ENCODE measurements at regions not wholly inside any gene's neighbourhood (a gene's known extent, or its start where the extent isn't known, plus 50 kb on each side); places are given as distances from the start of the nearest gene placed in this dataset.
"Not testable (repeated sequence)": the region's sequence is repeated elsewhere in the genome, so short reads cannot be mapped to it uniquely, and the experiment has no call there.

GRCh38 chr2:59342166-59342565, 1101.0 kb upstream of the FANCL start:
- no peak for DNase-seq (ENCODE audit: low read depth, low spot score)

- DNase-seq (ENCODE audit: low read depth, low spot score): no peak
Measured at GRCh38 chr2:59339837-59340207, 1098.7 kb upstream of the FANCL start.

GRCh38 chr2:59339121-59339836, 1098.2 kb upstream of the FANCL start:
- no peak for DNase-seq (ENCODE audit: low read depth, low spot score)

GRCh38 chr2:59333007-59333406, 1091.9 kb upstream of the FANCL start:
- no peak for DNase-seq (ENCODE audit: low read depth, low spot score)

GRCh38 chr2:59326581-59327365, 1085.6 kb upstream of the FANCL start:
- not testable (repeated sequence) for DNase-seq (ENCODE audit: low read depth, low spot score)

- no peak for DNase-seq (ENCODE audit: low read depth, low spot score)
Measured at GRCh38 chr2:59322870-59323269, 1081.7 kb upstream of the FANCL start.

- DNase-seq (ENCODE audit: low read depth, low spot score): no peak
Measured at GRCh38 chr2:59322005-59322404, 1080.9 kb upstream of the FANCL start.

GRCh38 chr2:59314031-59314766, 1073.1 kb upstream of the FANCL start:
- DNase-seq (ENCODE audit: low read depth, low spot score): no peak

- DNase-seq (ENCODE audit: low read depth, low spot score): no peak
Measured at GRCh38 chr2:59312967-59313940, 1072.1 kb upstream of the FANCL start.

- DNase-seq (ENCODE audit: low read depth, low spot score): no peak
Measured at GRCh38 chr2:59312029-59312428, 1070.9 kb upstream of the FANCL start.

- DNase-seq (ENCODE audit: low read depth, low spot score): no peak
Measured at GRCh38 chr2:59308108-59308507, 1067.0 kb upstream of the FANCL start.

- no peak for DNase-seq (ENCODE audit: low read depth, low spot score)
Measured at GRCh38 chr2:59307196-59307595, 1066.1 kb upstream of the FANCL start.

GRCh38 chr2:59303272-59303671, 1062.1 kb upstream of the FANCL start:
- DNase-seq (ENCODE audit: low read depth, low spot score): no peak

GRCh38 chr2:59302683-59303082, 1061.6 kb upstream of the FANCL start:
- no peak for DNase-seq (ENCODE audit: low read depth, low spot score)

GRCh38 chr2:59301466-59302402, 1060.6 kb upstream of the FANCL start:
- DNase-seq (ENCODE audit: low read depth, low spot score): peak; percentile 22

- no peak for DNase-seq (ENCODE audit: low read depth, low spot score)
Measured at GRCh38 chr2:59297816-59298215, 1056.7 kb upstream of the FANCL start.

GRCh38 chr2:59296279-59296678, 1055.2 kb upstream of the FANCL start:
- DNase-seq (ENCODE audit: low read depth, low spot score): no peak

- no peak for DNase-seq (ENCODE audit: low read depth, low spot score)
Measured at GRCh38 chr2:59295524-59296162, 1054.5 kb upstream of the FANCL start.

GRCh38 chr2:59288771-59289170, 1047.6 kb upstream of the FANCL start:
- DNase-seq (ENCODE audit: low read depth, low spot score): no peak
